ENCODE measurements at regions not wholly inside any gene's neighbourhood (a gene's known extent, or its start where the extent isn't known, plus 50 kb on each side); places are given as distances from the start of the nearest gene placed in this dataset.

DNA sequence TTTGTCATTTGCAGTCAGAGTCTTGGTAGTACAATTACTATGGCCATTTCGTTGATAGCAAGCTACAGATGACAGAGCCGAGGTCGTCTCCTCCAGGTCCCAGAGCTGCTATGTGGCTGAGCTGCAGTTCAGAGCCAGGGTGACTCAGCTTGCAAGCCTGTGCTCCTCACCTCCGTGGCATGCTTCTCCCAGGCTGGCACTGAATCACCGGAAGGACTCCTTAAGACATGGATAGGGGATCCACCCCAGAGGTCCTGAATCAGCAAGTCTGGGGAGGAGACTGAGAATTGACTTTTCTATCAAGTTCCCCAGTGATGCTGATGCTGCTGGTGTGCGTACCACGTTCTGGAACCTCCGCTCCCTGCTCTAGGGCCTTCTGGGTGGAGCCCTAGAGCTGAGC, 291.2 kb downstream of the CDH26 start:
- TF ChIP-seq POLR2AphosphoS5 (IDR thresholded peaks at IDR 0.05; ENCODE audit: low read depth, low read length) (no peak), FOXP2 (optimal IDR thresholded peaks at IDR 0.05; ENCODE audit: borderline replicate concordance, extremely low read depth, extremely low read length, insufficient read depth) (no peak), TAF1 (IDR thresholded peaks at IDR 0.05; ENCODE audit: borderline replicate concordance, insufficient read depth, low read length) (no peak)
- TF ChIP-seq, protein P1, sequence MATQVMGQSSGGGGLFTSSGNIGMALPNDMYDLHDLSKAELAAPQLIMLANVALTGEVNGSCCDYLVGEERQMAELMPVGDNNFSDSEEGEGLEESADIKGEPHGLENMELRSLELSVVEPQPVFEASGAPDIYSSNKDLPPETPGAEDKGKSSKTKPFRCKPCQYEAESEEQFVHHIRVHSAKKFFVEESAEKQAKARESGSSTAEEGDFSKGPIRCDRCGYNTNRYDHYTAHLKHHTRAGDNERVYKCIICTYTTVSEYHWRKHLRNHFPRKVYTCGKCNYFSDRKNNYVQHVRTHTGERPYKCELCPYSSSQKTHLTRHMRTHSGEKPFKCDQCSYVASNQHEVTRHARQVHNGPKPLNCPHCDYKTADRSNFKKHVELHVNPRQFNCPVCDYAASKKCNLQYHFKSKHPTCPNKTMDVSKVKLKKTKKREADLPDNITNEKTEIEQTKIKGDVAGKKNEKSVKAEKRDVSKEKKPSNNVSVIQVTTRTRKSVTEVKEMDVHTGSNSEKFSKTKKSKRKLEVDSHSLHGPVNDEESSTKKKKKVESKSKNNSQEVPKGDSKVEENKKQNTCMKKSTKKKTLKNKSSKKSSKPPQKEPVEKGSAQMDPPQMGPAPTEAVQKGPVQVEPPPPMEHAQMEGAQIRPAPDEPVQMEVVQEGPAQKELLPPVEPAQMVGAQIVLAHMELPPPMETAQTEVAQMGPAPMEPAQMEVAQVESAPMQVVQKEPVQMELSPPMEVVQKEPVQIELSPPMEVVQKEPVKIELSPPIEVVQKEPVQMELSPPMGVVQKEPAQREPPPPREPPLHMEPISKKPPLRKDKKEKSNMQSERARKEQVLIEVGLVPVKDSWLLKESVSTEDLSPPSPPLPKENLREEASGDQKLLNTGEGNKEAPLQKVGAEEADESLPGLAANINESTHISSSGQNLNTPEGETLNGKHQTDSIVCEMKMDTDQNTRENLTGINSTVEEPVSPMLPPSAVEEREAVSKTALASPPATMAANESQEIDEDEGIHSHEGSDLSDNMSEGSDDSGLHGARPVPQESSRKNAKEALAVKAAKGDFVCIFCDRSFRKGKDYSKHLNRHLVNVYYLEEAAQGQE (IDR thresholded peaks at IDR 0.05; ENCODE audit: insufficient read depth in 1 of 2, low read depth in 2 of 2, low read length in 2 of 2) = no peak

Measured in PFSK-1 (cell line).